NT2/D1 (cell line): ENCODE measurements at regions not wholly inside any gene's neighbourhood (a gene's known extent, or its start where the extent isn't known, plus 50 kb on each side); places are given as distances from the start of the nearest gene placed in this dataset.

Experiments used
- YY1 ChIP-seq: IDR thresholded peaks from 2 replicates; pipeline ENCODE4 v1.6.1; 2011; ENCODE audit not compliant: insufficient read length, insufficient read depth
- ZNF274 ChIP-seq: IDR thresholded peaks from 2 replicates; pipeline ENCODE4 v1.6.1; 2011; ENCODE audit warnings: mild to moderate bottlenecking, low read depth, low read length

- TF ChIP-seq ZNF274 (no peak), YY1 (no peak)
These were observed 180.9 kb upstream of the GRID2 start for GRCh38 chr4:92122911-92123310.
